ENCODE measurements at regions not wholly inside any gene's neighbourhood (a gene's known extent, or its start where the extent isn't known, plus 50 kb on each side); places are given as distances from the start of the nearest gene placed in this dataset.
"Not testable (repeated sequence)": the region's sequence is repeated elsewhere in the genome, so short reads cannot be mapped to it uniquely, and the experiment has no call there.

DNA sequence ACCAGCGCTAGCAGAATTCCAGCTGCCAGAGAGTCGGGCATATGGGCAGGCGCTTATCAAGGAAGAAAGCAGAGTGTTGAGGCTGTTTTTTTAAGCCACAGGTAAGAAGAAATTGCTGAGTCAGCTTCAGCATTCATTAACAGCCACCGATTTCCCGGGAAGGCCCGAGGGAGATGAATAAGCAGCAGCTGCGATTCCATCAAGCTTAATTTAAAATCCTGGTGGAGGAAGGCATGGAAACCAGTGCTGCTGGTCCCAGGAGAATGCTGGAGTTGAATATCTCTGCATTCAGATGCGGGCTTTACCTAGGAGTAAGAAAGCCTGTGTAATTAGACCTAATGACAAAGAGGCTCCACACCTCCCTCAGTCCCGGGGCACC, 168.8 kb downstream of the BRD1 start:
- H3F3A ChIP-seq (ENCODE audit: control insufficient read depth, insufficient read depth) = peaks cover 10% of the 10 kb centered on the region; the same call in 1 of the 2 replicates
- peaks cover 31% of the 10 kb centered on the region for H3K36me3 ChIP-seq (ENCODE audit: control insufficient read depth, low read length)
- H3K79me2 ChIP-seq (ENCODE audit: control insufficient read depth, low read length) = peaks cover 30% of the 10 kb centered on the region
- no peaks in the 10 kb centered on the region for H3K9me3 ChIP-seq (ENCODE audit: control insufficient read depth, insufficient read depth, low read length)
- TF ChIP-seq, protein P1, sequence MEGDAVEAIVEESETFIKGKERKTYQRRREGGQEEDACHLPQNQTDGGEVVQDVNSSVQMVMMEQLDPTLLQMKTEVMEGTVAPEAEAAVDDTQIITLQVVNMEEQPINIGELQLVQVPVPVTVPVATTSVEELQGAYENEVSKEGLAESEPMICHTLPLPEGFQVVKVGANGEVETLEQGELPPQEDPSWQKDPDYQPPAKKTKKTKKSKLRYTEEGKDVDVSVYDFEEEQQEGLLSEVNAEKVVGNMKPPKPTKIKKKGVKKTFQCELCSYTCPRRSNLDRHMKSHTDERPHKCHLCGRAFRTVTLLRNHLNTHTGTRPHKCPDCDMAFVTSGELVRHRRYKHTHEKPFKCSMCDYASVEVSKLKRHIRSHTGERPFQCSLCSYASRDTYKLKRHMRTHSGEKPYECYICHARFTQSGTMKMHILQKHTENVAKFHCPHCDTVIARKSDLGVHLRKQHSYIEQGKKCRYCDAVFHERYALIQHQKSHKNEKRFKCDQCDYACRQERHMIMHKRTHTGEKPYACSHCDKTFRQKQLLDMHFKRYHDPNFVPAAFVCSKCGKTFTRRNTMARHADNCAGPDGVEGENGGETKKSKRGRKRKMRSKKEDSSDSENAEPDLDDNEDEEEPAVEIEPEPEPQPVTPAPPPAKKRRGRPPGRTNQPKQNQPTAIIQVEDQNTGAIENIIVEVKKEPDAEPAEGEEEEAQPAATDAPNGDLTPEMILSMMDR (IDR thresholded peaks at IDR 0.05; ENCODE audit: low read depth, low read length, poor library complexity, severe bottlenecking) = no peak
- TF ChIP-seq EZH2phosphoT487 (IDR thresholded peaks at IDR 0.05; ENCODE audit: borderline replicate concordance, low read length) = no peak
- H3K27me3 ChIP-seq (ENCODE audit: control insufficient read depth, low read length) = no peaks in the 10 kb centered on the region
- no peak overlapping the region for H3K4me3 ChIP-seq (ENCODE audit: low read length)
- H3K9me2 ChIP-seq (replicated peaks; ENCODE audit: control insufficient read depth, low read length) = no peaks in the 10 kb centered on the region
- H3K4me1 ChIP-seq (ENCODE audit: control insufficient read depth, low read length) = peaks cover 39% of the 10 kb centered on the region
- 0 out of 2 replicates have a peak, but pooled peaks cover 4% of the 10 kb centered on the region for H4K20me1 ChIP-seq (ENCODE audit: control insufficient read depth, insufficient read depth, low read depth, low read length)
- H3K4me2 ChIP-seq (ENCODE audit: low read length) = no peak overlapping the region
- no peak overlapping the region for H3K27ac ChIP-seq (ENCODE audit: low read depth, low read length)

DNA sequence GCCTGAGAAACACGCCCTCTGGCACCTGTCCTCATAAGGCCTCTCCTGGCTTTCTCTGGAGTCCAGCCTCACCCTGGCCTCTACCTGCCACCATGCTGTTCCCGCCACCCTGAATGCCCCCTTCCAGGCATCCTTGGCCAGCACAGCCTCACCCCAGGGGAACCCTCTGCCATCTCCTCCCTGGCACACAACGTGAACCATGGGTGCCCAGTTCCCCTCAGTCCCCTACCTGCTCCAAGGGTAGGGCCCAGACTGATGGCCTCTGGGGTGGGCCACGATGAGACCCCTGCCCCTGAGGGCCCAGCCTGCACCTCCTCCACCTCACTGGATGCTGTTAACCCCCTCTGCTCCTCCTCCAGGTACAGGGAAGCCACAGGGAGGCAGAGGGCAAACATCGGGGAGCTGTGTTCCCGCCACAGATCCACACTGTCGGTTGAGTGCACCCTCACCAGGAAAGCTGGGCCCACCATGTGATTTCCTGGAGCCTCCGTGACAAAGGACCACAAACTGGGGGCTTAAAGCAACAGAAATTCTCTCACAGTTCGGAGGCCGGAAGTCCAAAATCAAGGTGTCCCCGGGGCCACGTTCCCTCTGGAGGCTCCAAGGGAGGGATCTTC, 169.6 kb downstream of the BRD1 start:
- no peaks in the 10 kb centered on the region for H3K9me3 ChIP-seq (ENCODE audit: control insufficient read depth, insufficient read depth, low read length)
- no peaks in the 10 kb centered on the region for H3K9me2 ChIP-seq (replicated peaks; ENCODE audit: control insufficient read depth, low read length)
- H3K4me1 ChIP-seq (ENCODE audit: control insufficient read depth, low read length) = peaks cover 39% of the 10 kb centered on the region
- 0 out of 2 replicates have a peak, but pooled peaks cover 4% of the 10 kb centered on the region for H4K20me1 ChIP-seq (ENCODE audit: control insufficient read depth, insufficient read depth, low read depth, low read length)
- peak overlapping the region; percentile 94 for H3K4me2 ChIP-seq (ENCODE audit: low read length)
- TF ChIP-seq, protein P1 (IDR thresholded peaks at IDR 0.05; ENCODE audit: low read depth, low read length, poor library complexity, severe bottlenecking) = no peak
- no peak for TF ChIP-seq EZH2phosphoT487 (IDR thresholded peaks at IDR 0.05; ENCODE audit: borderline replicate concordance, low read length)
- 0 out of 2 replicates have a peak overlapping the region, but pooled peaks have one; percentile 84 for H3K27ac ChIP-seq (ENCODE audit: low read depth, low read length)
- H3K79me2 ChIP-seq (ENCODE audit: control insufficient read depth, low read length) = peaks cover 38% of the 10 kb centered on the region
- H3K27me3 ChIP-seq (ENCODE audit: control insufficient read depth, low read length) = no peaks in the 10 kb centered on the region
- peaks cover 39% of the 10 kb centered on the region for H3K36me3 ChIP-seq (ENCODE audit: control insufficient read depth, low read length)
- peak overlapping the region; percentile 98 for H3K4me3 ChIP-seq (ENCODE audit: low read length)
- H3F3A ChIP-seq (ENCODE audit: control insufficient read depth, insufficient read depth) = peaks cover 10% of the 10 kb centered on the region; the same call in 1 of the 2 replicates

DNA sequence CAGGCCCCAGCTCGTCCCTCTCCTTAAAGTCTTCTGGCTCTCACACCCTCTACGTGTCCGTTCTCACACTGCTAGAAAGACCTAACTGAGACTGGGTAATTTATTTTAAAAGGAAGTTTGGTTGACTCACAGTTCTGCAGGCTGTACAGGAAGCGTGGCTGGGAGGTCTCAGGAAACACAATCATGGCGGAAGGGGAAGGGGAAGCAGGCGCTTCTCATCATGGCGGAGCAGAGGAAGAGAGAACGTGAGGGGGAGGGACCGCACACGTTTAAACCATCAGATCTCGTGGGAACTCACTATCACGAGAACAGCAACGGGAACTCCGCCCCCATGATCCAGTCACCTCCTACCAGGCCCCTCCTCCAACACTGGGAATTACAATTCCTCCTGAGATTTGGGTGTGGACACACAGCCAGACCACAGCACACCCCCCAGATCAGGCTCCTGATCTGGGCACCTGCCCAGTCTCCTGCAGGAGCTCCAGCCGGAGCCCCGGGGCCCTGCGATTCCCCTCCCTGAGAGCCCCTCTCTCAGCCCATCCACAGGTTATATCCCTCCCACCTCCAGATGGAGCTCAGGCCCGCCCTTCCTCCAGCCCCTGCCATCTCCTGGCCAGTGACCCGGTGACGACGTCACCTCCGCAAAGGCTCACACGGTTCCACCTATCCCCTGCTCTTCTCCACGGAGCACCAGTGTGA, 170.2 kb downstream of the BRD1 start:
- Histone ChIP-seq H3K9me2 (replicated peaks; ENCODE audit: control insufficient read depth, low read length) (no peaks in the 10 kb centered on the region), H3K79me2 (ENCODE audit: control insufficient read depth, low read length) (peaks cover 45% of the 10 kb centered on the region), H3K36me3 (ENCODE audit: control insufficient read depth, low read length) (peaks cover 44% of the 10 kb centered on the region), H3K4me2 (ENCODE audit: low read length) (peak overlapping the region; percentile 94), H3K4me3 (ENCODE audit: low read length) (peak overlapping the region; percentile 98), H3K27ac (ENCODE audit: low read depth, low read length) (peak overlapping the region; percentile 84), H3K9me3 (ENCODE audit: control insufficient read depth, insufficient read depth, low read length) (no peaks in the 10 kb centered on the region), H3K27me3 (ENCODE audit: control insufficient read depth, low read length) (no peaks in the 10 kb centered on the region), H3F3A (ENCODE audit: control insufficient read depth, insufficient read depth) (peaks cover 10% of the 10 kb centered on the region; the same call in 1 of the 2 replicates), H4K20me1 (ENCODE audit: control insufficient read depth, insufficient read depth, low read depth, low read length) (0 out of 2 replicates have a peak, but pooled peaks cover 4% of the 10 kb centered on the region), H3K4me1 (ENCODE audit: control insufficient read depth, low read length) (peaks cover 39% of the 10 kb centered on the region)
- TF ChIP-seq, protein P1 (IDR thresholded peaks at IDR 0.05; ENCODE audit: low read depth, low read length, poor library complexity, severe bottlenecking) = no peak
- TF ChIP-seq EZH2phosphoT487 (IDR thresholded peaks at IDR 0.05; ENCODE audit: borderline replicate concordance, low read length) = no peak

DNA sequence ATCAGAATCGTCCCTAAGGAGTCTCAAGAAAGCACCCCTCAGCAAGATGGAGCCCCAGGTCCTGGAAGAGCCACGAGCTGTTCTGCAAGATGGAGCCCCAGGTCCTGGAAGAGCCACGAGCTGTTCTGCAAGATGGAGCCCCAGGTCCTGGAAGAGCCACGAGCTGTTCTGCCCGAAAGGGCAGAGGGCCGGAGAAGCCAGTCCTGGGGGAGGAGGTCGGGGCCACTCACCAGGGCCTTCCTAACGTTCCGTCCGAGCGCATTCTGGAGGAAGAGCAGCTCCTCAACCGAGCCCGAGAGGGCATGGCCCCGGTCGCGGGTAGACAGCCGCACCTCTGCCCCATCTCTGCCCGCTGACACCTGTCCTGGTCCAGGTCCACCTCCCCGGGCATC, 170.8 kb downstream of the BRD1 start:
- Histone ChIP-seq H3K4me1 (ENCODE audit: control insufficient read depth, low read length) (peaks cover 38% of the 10 kb centered on the region), H3K4me2 (ENCODE audit: low read length) (peak overlapping the region; percentile 94)
- H3K9me2 ChIP-seq (replicated peaks; ENCODE audit: control insufficient read depth, low read length) = not testable (repeated sequence)

More for the DNA sequence above, 170.8 kb downstream of the BRD1 start:
- H3K27me3 ChIP-seq (ENCODE audit: control insufficient read depth, low read length); H4K20me1 ChIP-seq (ENCODE audit: control insufficient read depth, insufficient read depth, low read depth, low read length); H3K9me3 ChIP-seq (ENCODE audit: control insufficient read depth, insufficient read depth, low read length): not testable (repeated sequence)
- Histone ChIP-seq H3K36me3 (ENCODE audit: control insufficient read depth, low read length) (peaks cover 49% of the 10 kb centered on the region), H3K79me2 (ENCODE audit: control insufficient read depth, low read length) (peaks cover 50% of the 10 kb centered on the region), H3K4me3 (ENCODE audit: low read length) (peak overlapping the region; percentile 98), H3F3A (ENCODE audit: control insufficient read depth, insufficient read depth) (peaks cover 10% of the 10 kb centered on the region; the same call in 1 of the 2 replicates), H3K27ac (ENCODE audit: low read depth, low read length) (peak overlapping the region; percentile 84)
